A549 (cell line): ENCODE measurements at regions not wholly inside any gene's neighbourhood (a gene's known extent, or its start where the extent isn't known, plus 50 kb on each side); places are given as distances from the start of the nearest gene placed in this dataset.

ENCODE experiments used
- CHD2 ChIP-seq: fragments of 150-350 bp; IDR thresholded peaks from 2 replicates; pipeline ENCODE4 v1.6.1; 2014; ENCODE audit warnings: low read length; ENCODE audit not compliant: partially characterized antibody
- CHD4 ChIP-seq: fragments of 200-600 bp; sonication (generic); IDR thresholded peaks from 2 replicates; pipeline ENCODE4 v1.6.1; 2016; ENCODE audit warnings: antibody characterized with exemption, mild to moderate bottlenecking, borderline replicate concordance
- CTCF ChIP-seq: fragments of >200 bp; sonication (Bioruptor Twin); formaldehyde crosslinking; IDR thresholded peaks from 3 replicates; pipeline ENCODE4 v1.5.1; 2016
- MAX ChIP-seq: IDR thresholded peaks from 2 replicates; pipeline ENCODE4 v1.6.1; 2012
- POLR2A ChIP-seq: IDR thresholded peaks from 2 replicates; pipeline ENCODE4 v1.6.1; 2012; ENCODE audit warnings: mild to moderate bottlenecking, low read length
- REST ChIP-seq: fragments of 200-600 bp; sonication (generic); IDR thresholded peaks from 2 replicates; pipeline ENCODE4 v1.6.1; 2016; ENCODE audit warnings: antibody characterized with exemption, mild to moderate bottlenecking, moderate library complexity
- SMC3 ChIP-seq: fragments of >200 bp; sonication (Bioruptor Twin); formaldehyde crosslinking; IDR thresholded peaks from 3 replicates; pipeline ENCODE4 v1.6.1; 2018; ENCODE audit warnings: inconsistent platforms
- USF2 ChIP-seq: fragments of 450-650 bp; IDR thresholded peaks from 2 replicates; pipeline ENCODE4 v1.6.1; 2014; ENCODE audit warnings: antibody characterized with exemption

GRCh38 chr10:128472196-128472595 is 346.0 kb upstream of the MKI67 start:
- TF ChIP-seq CHD4: no peak
- TF ChIP-seq SMC3: no peak
- TF ChIP-seq CTCF: no peak
- TF ChIP-seq POLR2A: no peak
- TF ChIP-seq REST: no peak
- TF ChIP-seq CHD2: no peak
- no peak for TF ChIP-seq MAX
- no peak for TF ChIP-seq USF2
